Brain microvascular endothelial cell (primary cell): ENCODE measurements at regions not wholly inside any gene's neighbourhood (a gene's known extent, or its start where the extent isn't known, plus 50 kb on each side); places are given as distances from the start of the nearest gene placed in this dataset.

ENCODE experiments used
- DNase-seq: peaks from one replicate; pipeline ENCODE4 v3.0.0-alpha.2; 2020
- H3K27ac ChIP-seq: fragments of 250-450 bp; sonication (Bioruptor Pico); 2 replicates; pipeline ENCODE4 v1.5.1; 2020; ENCODE audit warnings: mild to moderate bottlenecking, moderate library complexity
- H3K27me3 ChIP-seq: fragments of 250-450 bp; sonication (Bioruptor Pico); replicated peaks from 2 replicates; pipeline ENCODE4 v1.5.1; 2020; ENCODE audit warnings: mild to moderate bottlenecking
- H3K36me3 ChIP-seq: fragments of 250-450 bp; sonication (Bioruptor Pico); replicated peaks from 2 replicates; pipeline ENCODE4 v1.5.1; 2020; ENCODE audit warnings: mild to moderate bottlenecking
- H3K4me3 ChIP-seq: 2 replicates; pipeline ENCODE4 v1.5.1; 2011; ENCODE audit warnings: low read depth, mild to moderate bottlenecking, control low read depth, low read length, moderate library complexity
- in situ Hi-C: cut with HindIII; loops from 2 replicates; pipeline ENCODE4 v1.10.0; 2017; ENCODE audit warnings: low sequenced_read_pairs, low pct_ligation_motif_present
- TF ChIP-seq, protein P1 (sequence below): IDR thresholded peaks from 2 replicates; pipeline ENCODE4 v1.5.1; 2011; ENCODE audit warnings: low read depth, mild to moderate bottlenecking, moderate library complexity, low read length, control low read depth, inconsistent platforms; ENCODE audit errors: missing control alignments

GRCh38 chr9:81370650-81371049 lies 318.7 kb downstream of the TLE1 start:
- Histone ChIP-seq H3K27ac (no peak overlapping the region), H3K36me3 (no peaks in the 10 kb centered on the region), H3K27me3 (no peaks in the 10 kb centered on the region), H3K4me3 (no peak overlapping the region)
- TF ChIP-seq, protein P1, sequence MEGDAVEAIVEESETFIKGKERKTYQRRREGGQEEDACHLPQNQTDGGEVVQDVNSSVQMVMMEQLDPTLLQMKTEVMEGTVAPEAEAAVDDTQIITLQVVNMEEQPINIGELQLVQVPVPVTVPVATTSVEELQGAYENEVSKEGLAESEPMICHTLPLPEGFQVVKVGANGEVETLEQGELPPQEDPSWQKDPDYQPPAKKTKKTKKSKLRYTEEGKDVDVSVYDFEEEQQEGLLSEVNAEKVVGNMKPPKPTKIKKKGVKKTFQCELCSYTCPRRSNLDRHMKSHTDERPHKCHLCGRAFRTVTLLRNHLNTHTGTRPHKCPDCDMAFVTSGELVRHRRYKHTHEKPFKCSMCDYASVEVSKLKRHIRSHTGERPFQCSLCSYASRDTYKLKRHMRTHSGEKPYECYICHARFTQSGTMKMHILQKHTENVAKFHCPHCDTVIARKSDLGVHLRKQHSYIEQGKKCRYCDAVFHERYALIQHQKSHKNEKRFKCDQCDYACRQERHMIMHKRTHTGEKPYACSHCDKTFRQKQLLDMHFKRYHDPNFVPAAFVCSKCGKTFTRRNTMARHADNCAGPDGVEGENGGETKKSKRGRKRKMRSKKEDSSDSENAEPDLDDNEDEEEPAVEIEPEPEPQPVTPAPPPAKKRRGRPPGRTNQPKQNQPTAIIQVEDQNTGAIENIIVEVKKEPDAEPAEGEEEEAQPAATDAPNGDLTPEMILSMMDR, result no peak
- in situ Hi-C loops, result no loop called here
- no peak for DNase-seq

DNA sequence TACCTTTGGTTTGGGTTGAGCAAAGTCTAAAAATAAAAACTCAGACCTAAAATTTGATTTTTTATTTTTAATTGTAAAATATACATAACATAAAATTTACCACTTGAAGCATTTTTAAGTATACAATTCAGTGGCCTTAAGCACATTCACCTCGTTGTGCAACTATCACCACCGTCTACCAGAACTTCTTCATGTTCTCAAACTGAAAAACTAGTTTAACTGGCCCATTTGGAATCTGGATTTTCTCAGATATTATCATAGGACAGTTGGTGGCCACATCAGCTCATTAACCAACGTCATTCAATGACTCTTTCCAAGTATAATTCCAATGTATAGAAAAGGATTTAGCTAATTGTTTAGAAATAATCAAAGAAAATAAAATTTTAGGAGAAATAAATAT lies 319.3 kb downstream of the TLE1 start:
- DNase-seq, result no peak
- H3K27me3 ChIP-seq, result no peaks in the 10 kb centered on the region
- no peak overlapping the region for H3K4me3 ChIP-seq
- no peak overlapping the region for H3K27ac ChIP-seq
- no peaks in the 10 kb centered on the region for H3K36me3 ChIP-seq
- TF ChIP-seq, protein P1, result no peak
- in situ Hi-C loops, result no loop called here

GRCh38 chr9:81369121-81369520 lies 320.2 kb downstream of the TLE1 start:
- Histone ChIP-seq H3K27ac (no peak overlapping the region), H3K4me3 (no peak overlapping the region), H3K36me3 (no peaks in the 10 kb centered on the region), H3K27me3 (no peaks in the 10 kb centered on the region)
- in situ Hi-C loops, result no loop called here
- DNase-seq, result no peak
- TF ChIP-seq, protein P1, result no peak

GRCh38 chr9:81363916-81364480 lies 325.3 kb downstream of the TLE1 start:
- DNase-seq, result no peak
- H3K27me3 ChIP-seq, result no peaks in the 10 kb centered on the region
- H3K27ac ChIP-seq, result no peak overlapping the region
- TF ChIP-seq, protein P1, result no peak
- H3K4me3 ChIP-seq, result no peak overlapping the region
- in situ Hi-C loops, result no loop called here
- H3K36me3 ChIP-seq, result no peaks in the 10 kb centered on the region

DNA sequence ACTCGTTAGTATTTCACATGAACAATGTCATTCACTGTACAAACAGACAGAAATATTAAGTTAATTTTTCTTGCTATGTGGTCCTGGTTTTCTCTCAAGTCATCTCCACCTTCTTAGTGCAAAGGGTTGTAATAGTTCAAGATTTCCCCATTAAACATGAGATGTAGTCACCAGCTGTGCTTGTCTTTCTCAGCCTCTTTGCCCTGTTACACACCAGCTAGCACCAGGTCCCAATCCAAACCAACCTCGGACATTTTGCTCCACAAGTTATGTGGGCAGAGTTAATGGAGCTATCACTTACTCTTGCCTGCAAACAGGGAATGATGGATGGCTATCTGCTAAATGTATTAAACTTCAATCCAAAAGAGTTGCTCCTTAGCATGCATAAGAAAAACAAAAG lies 328.1 kb downstream of the TLE1 start:
- TF ChIP-seq, protein P1, result no peak
- H3K27ac ChIP-seq, result no peak overlapping the region
- H3K36me3 ChIP-seq, result no peaks in the 10 kb centered on the region
- in situ Hi-C loops, result no loop called here
- DNase-seq, result no peak
- no peak overlapping the region for H3K4me3 ChIP-seq
- no peaks in the 10 kb centered on the region for H3K27me3 ChIP-seq

- in situ Hi-C loops, result no loop called here
- no peak overlapping the region for H3K4me3 ChIP-seq
- no peaks in the 10 kb centered on the region for H3K36me3 ChIP-seq
- no peaks in the 10 kb centered on the region for H3K27me3 ChIP-seq
- no peak overlapping the region for H3K27ac ChIP-seq
- no peak for DNase-seq
- TF ChIP-seq, protein P1, result no peak
These were observed 338.2 kb downstream of the TLE1 start for GRCh38 chr9:81351166-81351565.
